Natural killer cell (primary cell): ENCODE measurements at regions not wholly inside any gene's neighbourhood (a gene's known extent, or its start where the extent isn't known, plus 50 kb on each side); places are given as distances from the start of the nearest gene placed in this dataset.

Experiments used
- ATAC-seq, 3 donors: fragments of 150-1000 bp in 2 of 3; fragments of 200-7000 bp in 1 of 3; cut with Tn5 transposase; 1 replicate in 1 of 3; 2 replicates in 2 of 3; pipeline ENCODE4 v1.10.0; 2021; ENCODE audit warnings: mild to moderate bottlenecking in 2 of 3, moderate library complexity in 2 of 3
- DNase-seq, 2 donors: peaks; one replicate each; pipeline versions ENCODE4 v3.0.0 to v3.0.0-alpha.2; 2013 to 2021; ENCODE audit warnings: mixed read lengths in 1 of 2
- H3K27ac ChIP-seq: one replicate; pipeline ENCODE4 v1.5.1; 2013; ENCODE audit warnings: mild to moderate bottlenecking, low read length
- H3K27me3 ChIP-seq: one replicate; pipeline ENCODE4 v1.6.1; 2013; ENCODE audit warnings: low read length; ENCODE audit not compliant: control insufficient read depth, insufficient read depth
- H3K36me3 ChIP-seq: one replicate; pipeline ENCODE4 v1.6.1; 2013; ENCODE audit warnings: low read length; ENCODE audit not compliant: control insufficient read depth, insufficient read depth
- H3K4me1 ChIP-seq: one replicate; pipeline ENCODE4 v1.6.1; 2013; ENCODE audit warnings: low read length; ENCODE audit not compliant: control insufficient read depth, insufficient read depth
- H3K4me3 ChIP-seq: one replicate; pipeline ENCODE4 v1.5.1; 2013; ENCODE audit warnings: low read length
- H3K9me3 ChIP-seq: one replicate; pipeline ENCODE4 v1.6.1; 2013; ENCODE audit warnings: low read length; ENCODE audit not compliant: control insufficient read depth, insufficient read depth
- H3K27ac Mint-ChIP-seq, 2 donors: one replicate each; pipeline ENCODE4 v1.8.0; 2022; ENCODE audit warnings: mild to moderate bottlenecking in 2 of 2, mixed read lengths in 2 of 2, moderate library complexity in 1 of 2
- H3K27me3 Mint-ChIP-seq, 2 donors: one replicate each; pipeline ENCODE4 v1.8.0; 2022; ENCODE audit warnings: low read depth in 2 of 2, mixed read lengths in 2 of 2
- H3K36me3 Mint-ChIP-seq: one replicate; pipeline ENCODE4 v1.8.0; 2022; ENCODE audit warnings: mixed read lengths
- H3K4me1 Mint-ChIP-seq, 2 donors: one replicate each; pipeline ENCODE4 v1.8.0; 2022; ENCODE audit warnings: mixed read lengths in 2 of 2
- H3K4me3 Mint-ChIP-seq: one replicate; pipeline ENCODE4 v1.8.0; 2022; ENCODE audit warnings: mild to moderate bottlenecking, moderate library complexity, mixed read lengths
- H3K9me3 Mint-ChIP-seq, 2 donors: one replicate each; pipeline ENCODE4 v1.8.0; 2022; ENCODE audit warnings: mixed read lengths in 2 of 2
- CTCF ChIP-seq: fragments of 200-600 bp; IDR thresholded peaks from one replicate; pipeline ENCODE4 v1.8.0; 2022; ENCODE audit warnings: antibody characterized with exemption
- WGBS: methylation state at CpG from one replicate; pipeline ENCODE4 v1.1.7; 2013; ENCODE audit warnings: missing lambda C conversion rate; ENCODE audit not compliant: insufficient coverage; 5-methylcytosine and 5-hydroxymethylcytosine counted together
- intact Hi-C: fragments of 100-400 bp; cut with micrococcal nuclease; formaldehyde crosslinking; loops from one replicate; pipeline ENCODE4 v1.14.2; 2022

- H3K4me3 Mint-ChIP-seq = no peak overlapping the region
- Histone ChIP-seq H3K36me3 (no peaks in the 10 kb centered on the region), H3K4me1 (no peaks in the 10 kb centered on the region), H3K27me3 (no peaks in the 10 kb centered on the region), H3K27ac (no peak overlapping the region), H3K4me3 (no peak overlapping the region), H3K9me3 (peaks cover 6% of the 10 kb centered on the region)
- no peaks in the 10 kb centered on the region for H3K4me1 Mint-ChIP-seq
- ATAC-seq = no peak
- no peak for TF ChIP-seq CTCF
- DNase-seq = no peak
- intact Hi-C loops = no loop called here
- no peaks in the 10 kb centered on the region for H3K27me3 Mint-ChIP-seq
- H3K27ac Mint-ChIP-seq = no peak overlapping the region
- peaks cover 13 to 23% of the 10 kb centered on the region in 2 donors for H3K9me3 Mint-ChIP-seq
- no peaks in the 10 kb centered on the region for H3K36me3 Mint-ChIP-seq
These were observed 421.9 kb upstream of the SEMA3D start for GRCh38 chr7:85608804-85609203.

GRCh38 chr7:85602196-85602595 is 415.3 kb upstream of the SEMA3D start:
- peaks cover 8 to 10% of the 10 kb centered on the region in 2 donors for H3K9me3 Mint-ChIP-seq
- H3K36me3 Mint-ChIP-seq = no peaks in the 10 kb centered on the region
- intact Hi-C loops = no loop called here
- ATAC-seq = no peak
- Histone ChIP-seq H3K9me3 (no peaks in the 10 kb centered on the region), H3K4me3 (no peak overlapping the region), H3K27ac (no peak overlapping the region), H3K36me3 (no peaks in the 10 kb centered on the region), H3K4me1 (no peaks in the 10 kb centered on the region), H3K27me3 (no peaks in the 10 kb centered on the region)
- DNase-seq = no peak
- H3K27me3 Mint-ChIP-seq = no peaks in the 10 kb centered on the region
- no peak for TF ChIP-seq CTCF
- H3K4me1 Mint-ChIP-seq = no peaks in the 10 kb centered on the region
- no peak overlapping the region for H3K4me3 Mint-ChIP-seq
- 90% methylated on average over 1 of the region's 2 CpGs for WGBS
- H3K27ac Mint-ChIP-seq = no peak overlapping the region

- H3K9me3 Mint-ChIP-seq = peaks cover 6% of the 10 kb centered on the region in 2 donors
- WGBS = 38% methylated on average over 3 of the region's 3 CpGs
- intact Hi-C loops = no loop called here
These were observed 413.5 kb upstream of the SEMA3D start for GRCh38 chr7:85600395-85600794.

More at GRCh38 chr7:85600395-85600794, 413.5 kb upstream of the SEMA3D start:
- no peaks in the 10 kb centered on the region for H3K36me3 ChIP-seq
- Mint-ChIP-seq H3K36me3 (no peaks in the 10 kb centered on the region), H3K27ac (no peak overlapping the region), H3K4me1 (no peaks in the 10 kb centered on the region), H3K27me3 (no peaks in the 10 kb centered on the region), H3K4me3 (no peak overlapping the region)
- H3K27me3 ChIP-seq = no peaks in the 10 kb centered on the region
- TF ChIP-seq CTCF = no peak
- no peak overlapping the region for H3K27ac ChIP-seq
- DNase-seq = no peak
- H3K4me3 ChIP-seq = no peak overlapping the region
- no peak for ATAC-seq
- H3K9me3 ChIP-seq = no peaks in the 10 kb centered on the region
- no peaks in the 10 kb centered on the region for H3K4me1 ChIP-seq
